ENCODE measurements at regions not wholly inside any gene's neighbourhood (a gene's known extent, or its start where the extent isn't known, plus 50 kb on each side); places are given as distances from the start of the nearest gene placed in this dataset.

GRCh38 chr12:68078737-68079136 is 80.8 kb downstream of the IFNG start:
- H3K27ac Mint-ChIP-seq, result no peak overlapping the region
- H3K36me3 Mint-ChIP-seq (ENCODE audit: low read depth), result no peaks in the 10 kb centered on the region
- H3K9me3 Mint-ChIP-seq, result peaks cover 22% of the 10 kb centered on the region
- H3K4me1 Mint-ChIP-seq, result no peaks in the 10 kb centered on the region
- no peak overlapping the region for H3K4me3 Mint-ChIP-seq
- H3K27me3 Mint-ChIP-seq (ENCODE audit: low read depth), result no peaks in the 10 kb centered on the region
- TF ChIP-seq CTCF (IDR thresholded peaks at IDR 0.05; ENCODE audit: unreplicated experiment in 3 of 3), result no peak

GRCh38 chr12:68075416-68075815 is 84.1 kb downstream of the IFNG start:
- Mint-ChIP-seq H3K27ac (no peak overlapping the region), H3K9me3 (peaks cover 4% of the 10 kb centered on the region), H3K36me3 (ENCODE audit: low read depth) (no peaks in the 10 kb centered on the region), H3K4me3 (no peak overlapping the region), H3K4me1 (no peaks in the 10 kb centered on the region), H3K27me3 (ENCODE audit: low read depth) (no peaks in the 10 kb centered on the region)
- no peak for TF ChIP-seq CTCF (IDR thresholded peaks at IDR 0.05; ENCODE audit: unreplicated experiment in 3 of 3)

- Mint-ChIP-seq H3K4me1 (no peaks in the 10 kb centered on the region), H3K36me3 (ENCODE audit: low read depth) (no peaks in the 10 kb centered on the region), H3K4me3 (no peak overlapping the region)
Observed at GRCh38 chr12:68074306-68075027, 85.1 kb downstream of the IFNG start.

GRCh38 chr12:68070957-68071356 is 81.7 kb downstream of the IFNG-AS1 start:
- no peak overlapping the region for H3K4me3 Mint-ChIP-seq
- TF ChIP-seq CTCF (IDR thresholded peaks at IDR 0.05; ENCODE audit: unreplicated experiment in 3 of 3), result no peak
- no peak overlapping the region for H3K27ac Mint-ChIP-seq
- no peaks in the 10 kb centered on the region for H3K4me1 Mint-ChIP-seq
- H3K36me3 Mint-ChIP-seq (ENCODE audit: low read depth), result no peaks in the 10 kb centered on the region
- H3K27me3 Mint-ChIP-seq (ENCODE audit: low read depth), result no peaks in the 10 kb centered on the region
- H3K9me3 Mint-ChIP-seq, result peaks cover 23% of the 10 kb centered on the region

More at GRCh38 chr12:68074306-68075027, 85.1 kb downstream of the IFNG start:
- no peak for TF ChIP-seq CTCF (IDR thresholded peaks at IDR 0.05; ENCODE audit: unreplicated experiment in 3 of 3)
- H3K9me3 Mint-ChIP-seq, result peaks cover 5% of the 10 kb centered on the region
- H3K27me3 Mint-ChIP-seq (ENCODE audit: low read depth), result no peaks in the 10 kb centered on the region
- H3K27ac Mint-ChIP-seq, result no peak overlapping the region
